Hepatocyte (in vitro differentiated cells): ENCODE measurements at regions not wholly inside any gene's neighbourhood (a gene's known extent, or its start where the extent isn't known, plus 50 kb on each side); places are given as distances from the start of the nearest gene placed in this dataset.

Experiments
- CTCF ChIP-seq: fragments of 200-600 bp; sonication (generic); IDR thresholded peaks from 2 replicates; pipeline ENCODE4 v1.5.1; 2016; ENCODE audit warnings: antibody characterized with exemption, mild to moderate bottlenecking; ENCODE audit not compliant: poor library complexity
- EZH2 ChIP-seq: fragments of 200-600 bp; sonication (generic); IDR thresholded peaks from 2 replicates; pipeline ENCODE4 v1.6.1; 2016; ENCODE audit warnings: antibody characterized with exemption, mild to moderate bottlenecking, borderline replicate concordance

DNA sequence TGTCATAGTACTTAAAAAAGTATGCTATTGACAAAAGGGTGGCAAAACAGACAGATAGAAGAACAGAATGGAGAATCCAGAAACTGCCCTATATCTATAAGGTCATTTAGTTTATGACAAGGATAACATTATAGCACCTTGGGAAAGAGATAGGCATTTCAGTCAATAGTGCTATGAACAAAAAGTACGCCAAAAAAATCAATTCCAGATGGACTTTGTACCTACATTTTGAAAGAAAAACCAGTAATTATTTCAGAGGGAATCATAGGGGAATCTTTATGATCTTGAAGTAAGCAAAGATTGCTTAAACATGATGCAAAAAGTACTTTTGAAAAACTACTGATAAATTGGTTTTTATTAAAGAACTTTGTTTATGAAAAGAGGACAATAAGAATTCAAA lies 59.9 kb upstream of the SETBP1 start:
- TF ChIP-seq CTCF = no peak
- TF ChIP-seq EZH2 = no peak
